Hepatocyte (in vitro differentiated cells): ENCODE measurements at regions not wholly inside any gene's neighbourhood (a gene's known extent, or its start where the extent isn't known, plus 50 kb on each side); places are given as distances from the start of the nearest gene placed in this dataset.

ENCODE experiments used
- DNase-seq: peaks from one replicate; pipeline ENCODE4 v3.0.0-alpha.2; 2016; ENCODE audit warnings: low spot score
- H2AFZ ChIP-seq: fragments of 200-600 bp; sonication (generic); 2 replicates; pipeline ENCODE4 v1.6.0; 2016; ENCODE audit warnings: antibody characterized with exemption, mild to moderate bottlenecking
- H3K27ac ChIP-seq: fragments of 200-600 bp; sonication (generic); 2 replicates; pipeline ENCODE4 v1.5.1; 2016; ENCODE audit warnings: mild to moderate bottlenecking
- H3K27me3 ChIP-seq: fragments of 200-600 bp; sonication (generic); 2 replicates; pipeline ENCODE4 v1.6.1; 2016
- H3K36me3 ChIP-seq: fragments of 200-600 bp; sonication (generic); replicated peaks from 2 replicates; pipeline ENCODE4 v1.5.1; 2016; ENCODE audit warnings: low read depth; ENCODE audit not compliant: insufficient read depth
- H3K4me1 ChIP-seq: fragments of 200-600 bp; sonication (generic); 2 replicates; pipeline ENCODE4 v1.5.1; 2016; ENCODE audit warnings: mild to moderate bottlenecking, moderate library complexity; ENCODE audit not compliant: insufficient read depth
- H3K4me2 ChIP-seq: fragments of 200-600 bp; sonication (generic); 2 replicates; pipeline ENCODE4 v1.6.0; 2016
- H3K4me3 ChIP-seq: fragments of 200-600 bp; sonication (generic); 2 replicates; pipeline ENCODE4 v1.5.1; 2016; ENCODE audit warnings: mild to moderate bottlenecking
- H3K79me2 ChIP-seq: fragments of 200-600 bp; sonication (generic); 2 replicates; pipeline ENCODE4 v1.6.0; 2017; ENCODE audit warnings: mild to moderate bottlenecking
- H3K9me2 ChIP-seq: fragments of 200-600 bp; sonication (generic); replicated peaks from 2 replicates; pipeline ENCODE4 v1.6.0; 2017; ENCODE audit warnings: mild to moderate bottlenecking; ENCODE audit not compliant: insufficient read depth
- H3K9me3 ChIP-seq: fragments of 200-600 bp; sonication (generic); 2 replicates; pipeline ENCODE4 v1.5.1; 2016; ENCODE audit warnings: low read depth, mild to moderate bottlenecking
- H4K20me1 ChIP-seq: fragments of 200-600 bp; sonication (generic); 2 replicates; pipeline ENCODE4 v1.6.0; 2016; ENCODE audit warnings: mild to moderate bottlenecking; ENCODE audit not compliant: insufficient read depth, poor library complexity, severe bottlenecking
- EZH2 ChIP-seq: fragments of 200-600 bp; sonication (generic); IDR thresholded peaks from 2 replicates; pipeline ENCODE4 v1.6.1; 2016; ENCODE audit warnings: antibody characterized with exemption, mild to moderate bottlenecking, borderline replicate concordance
- EZH2phosphoT487 ChIP-seq: fragments of 200-600 bp; sonication (generic); IDR thresholded peaks from one replicate; pipeline ENCODE4 v1.6.1; 2018; ENCODE audit warnings: antibody characterized with exemption, mild to moderate bottlenecking, low read depth, moderate library complexity; ENCODE audit not compliant: unreplicated experiment, severe bottlenecking
- WGBS: methylation state at CpG from one replicate; pipeline ENCODE4 v1.1.6; 2016; ENCODE audit warnings: low lambda C conversion rate; ENCODE audit errors: missing lambda C conversion rate; 5-methylcytosine and 5-hydroxymethylcytosine counted together
- TF ChIP-seq, protein P1 (sequence below): fragments of 200-600 bp; sonication (generic); IDR thresholded peaks from 2 replicates; pipeline ENCODE4 v1.5.1; 2016; ENCODE audit warnings: antibody characterized with exemption, mild to moderate bottlenecking; ENCODE audit not compliant: poor library complexity

DNA sequence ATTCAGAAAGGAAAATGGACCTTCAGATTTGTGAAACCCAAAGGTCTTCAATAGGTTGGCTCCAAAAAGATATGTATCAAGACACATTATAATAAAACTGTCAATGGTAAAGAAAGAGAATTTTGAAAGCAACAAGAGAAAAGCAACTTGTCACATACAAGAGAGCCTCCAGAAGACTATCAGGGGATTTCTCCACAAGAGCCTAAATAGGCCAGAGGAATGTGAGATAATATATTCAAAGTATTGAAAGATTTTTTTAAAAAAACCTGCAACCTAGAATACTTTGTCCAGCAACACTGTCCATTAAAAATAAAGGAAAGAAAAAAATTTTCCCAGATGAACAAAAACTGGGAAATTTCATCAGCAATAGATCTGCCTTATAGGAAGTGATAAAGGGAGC is 869.6 kb upstream of the ADGRL2 start:
- TF ChIP-seq EZH2phosphoT487: no peak
- TF ChIP-seq EZH2: no peak
- TF ChIP-seq, protein P1, sequence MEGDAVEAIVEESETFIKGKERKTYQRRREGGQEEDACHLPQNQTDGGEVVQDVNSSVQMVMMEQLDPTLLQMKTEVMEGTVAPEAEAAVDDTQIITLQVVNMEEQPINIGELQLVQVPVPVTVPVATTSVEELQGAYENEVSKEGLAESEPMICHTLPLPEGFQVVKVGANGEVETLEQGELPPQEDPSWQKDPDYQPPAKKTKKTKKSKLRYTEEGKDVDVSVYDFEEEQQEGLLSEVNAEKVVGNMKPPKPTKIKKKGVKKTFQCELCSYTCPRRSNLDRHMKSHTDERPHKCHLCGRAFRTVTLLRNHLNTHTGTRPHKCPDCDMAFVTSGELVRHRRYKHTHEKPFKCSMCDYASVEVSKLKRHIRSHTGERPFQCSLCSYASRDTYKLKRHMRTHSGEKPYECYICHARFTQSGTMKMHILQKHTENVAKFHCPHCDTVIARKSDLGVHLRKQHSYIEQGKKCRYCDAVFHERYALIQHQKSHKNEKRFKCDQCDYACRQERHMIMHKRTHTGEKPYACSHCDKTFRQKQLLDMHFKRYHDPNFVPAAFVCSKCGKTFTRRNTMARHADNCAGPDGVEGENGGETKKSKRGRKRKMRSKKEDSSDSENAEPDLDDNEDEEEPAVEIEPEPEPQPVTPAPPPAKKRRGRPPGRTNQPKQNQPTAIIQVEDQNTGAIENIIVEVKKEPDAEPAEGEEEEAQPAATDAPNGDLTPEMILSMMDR: no peak
- DNase-seq: no peak
- no peak overlapping the region for H3K4me3 ChIP-seq
- no peaks in the 10 kb centered on the region for H3K36me3 ChIP-seq
- no peaks in the 10 kb centered on the region for H3K4me1 ChIP-seq
- no peaks in the 10 kb centered on the region for H4K20me1 ChIP-seq
- H3K9me3 ChIP-seq: peaks cover 5% of the 10 kb centered on the region
- H3K9me2 ChIP-seq: no peaks in the 10 kb centered on the region
- H3K27me3 ChIP-seq: no peaks in the 10 kb centered on the region
- H3K27ac ChIP-seq: no peak overlapping the region
- no peak overlapping the region for H3K4me2 ChIP-seq
- H2AFZ ChIP-seq: no peak overlapping the region
- H3K79me2 ChIP-seq: no peaks in the 10 kb centered on the region

DNA sequence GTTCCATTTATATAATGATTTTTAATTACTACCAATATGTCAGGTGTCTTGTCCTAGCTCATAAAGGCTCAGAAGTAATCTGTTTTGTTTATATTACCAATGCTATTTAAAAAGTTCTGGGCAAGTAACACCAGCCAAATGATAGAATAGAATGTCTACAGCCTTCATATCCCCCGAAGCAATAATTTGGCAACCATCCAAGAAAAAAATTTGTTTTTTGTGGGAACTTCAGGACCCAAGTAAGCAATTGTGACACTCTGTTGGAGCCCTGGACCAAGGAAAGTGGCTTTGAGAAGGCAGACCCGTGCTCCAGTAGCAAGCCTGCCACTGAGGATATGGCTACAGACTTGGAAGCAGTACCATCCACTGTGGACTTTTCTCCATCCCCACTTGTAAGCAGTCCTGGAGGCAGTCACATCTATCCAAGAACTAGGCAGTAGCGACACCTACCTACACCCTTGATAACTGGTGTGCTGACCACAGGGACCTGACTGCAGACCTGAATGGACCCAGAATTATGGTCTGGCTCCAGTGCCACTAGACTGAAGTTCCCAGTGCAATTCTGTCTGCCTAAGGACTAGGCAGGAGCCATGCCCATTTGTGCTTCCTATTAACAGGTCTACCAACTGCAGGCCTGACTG is 870.7 kb upstream of the ADGRL2 start:
- no peaks in the 10 kb centered on the region for H3K27me3 ChIP-seq
- DNase-seq: no peak
- H4K20me1 ChIP-seq: no peaks in the 10 kb centered on the region
- H3K4me1 ChIP-seq: no peaks in the 10 kb centered on the region
- peaks cover 5% of the 10 kb centered on the region for H3K9me3 ChIP-seq
- H2AFZ ChIP-seq: no peak overlapping the region
- no peak overlapping the region for H3K4me2 ChIP-seq
- H3K27ac ChIP-seq: no peak overlapping the region
- no peak overlapping the region for H3K4me3 ChIP-seq
- 89% methylated on average over 3 of the region's 3 CpGs for WGBS
- no peaks in the 10 kb centered on the region for H3K79me2 ChIP-seq
- no peaks in the 10 kb centered on the region for H3K9me2 ChIP-seq
- TF ChIP-seq EZH2phosphoT487 (no peak), EZH2 (no peak)
- TF ChIP-seq, protein P1: no peak
- H3K36me3 ChIP-seq: no peaks in the 10 kb centered on the region

DNA sequence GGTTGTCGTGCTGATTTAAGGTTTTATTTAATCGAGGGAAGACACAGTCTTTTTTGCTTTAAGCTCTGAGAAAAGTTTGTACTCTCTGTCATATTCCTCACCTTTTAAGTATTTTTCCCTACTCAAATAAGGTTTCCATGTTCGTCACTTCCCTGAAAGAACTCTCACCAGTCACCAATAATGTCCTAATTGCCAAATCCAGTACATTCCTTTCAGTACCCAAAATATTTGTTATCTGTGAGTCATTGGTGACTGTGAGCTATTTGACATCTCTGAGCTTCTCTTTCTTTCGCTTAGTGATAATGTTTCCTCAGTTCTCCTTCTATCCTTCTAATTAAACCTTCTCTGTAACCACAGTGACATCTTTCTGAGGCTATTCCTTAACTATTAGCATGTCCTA is 874.2 kb upstream of the ADGRL2 start:
- no peaks in the 10 kb centered on the region for H3K4me1 ChIP-seq
- H3K36me3 ChIP-seq: no peaks in the 10 kb centered on the region
- peaks cover 5% of the 10 kb centered on the region for H3K9me3 ChIP-seq
- WGBS: 90% methylated on average over 4 of the region's 4 CpGs
- no peak overlapping the region for H3K4me2 ChIP-seq
- H3K4me3 ChIP-seq: no peak overlapping the region
- no peaks in the 10 kb centered on the region for H3K79me2 ChIP-seq
- H4K20me1 ChIP-seq: no peaks in the 10 kb centered on the region
- no peak for DNase-seq
- no peaks in the 10 kb centered on the region for H3K9me2 ChIP-seq
- no peak overlapping the region for H2AFZ ChIP-seq
- H3K27me3 ChIP-seq: no peaks in the 10 kb centered on the region
- no peak overlapping the region for H3K27ac ChIP-seq
- TF ChIP-seq EZH2 (no peak), EZH2phosphoT487 (no peak)
- TF ChIP-seq, protein P1: no peak
